ENCODE measurements at regions not wholly inside any gene's neighbourhood (a gene's known extent, or its start where the extent isn't known, plus 50 kb on each side); places are given as distances from the start of the nearest gene placed in this dataset.

- peak; percentile 75 for DNase-seq (ENCODE audit: low read depth)
Observed at GRCh38 chr3:102225407-102226132, 209.2 kb upstream of the ZPLD1 start.

GRCh38 chr3:102226463-102226862 lies 208.4 kb upstream of the ZPLD1 start:
- DNase-seq (ENCODE audit: low read depth): no peak

GRCh38 chr3:102229062-102229655 lies 205.7 kb upstream of the ZPLD1 start:
- DNase-seq (ENCODE audit: low read depth): peak; percentile 76

- no peak for DNase-seq (ENCODE audit: low read depth)
Observed at GRCh38 chr3:102230057-102230456, 204.8 kb upstream of the ZPLD1 start.

- peak; percentile 44 for DNase-seq (ENCODE audit: low read depth)
Observed at GRCh38 chr3:102233881-102234280, 200.9 kb upstream of the ZPLD1 start.

DNA sequence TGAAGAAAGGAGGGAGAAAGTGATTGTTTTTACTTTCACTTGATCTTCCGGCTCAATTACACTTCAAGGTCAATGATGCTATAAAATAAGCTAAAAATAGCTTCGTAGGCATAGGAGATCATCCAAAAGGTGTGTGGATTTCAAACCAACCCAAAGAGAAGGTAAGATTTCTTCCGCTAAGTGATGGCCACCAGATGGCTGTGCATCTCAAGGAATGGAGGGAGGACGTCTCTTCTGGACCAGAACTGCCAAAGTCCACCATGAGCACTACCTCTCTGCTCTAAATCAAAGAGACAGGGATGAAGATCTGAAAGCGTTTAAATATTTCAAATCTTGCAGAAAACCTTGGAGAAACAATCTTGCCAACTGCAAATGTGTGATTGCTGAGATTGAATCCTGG lies 199.1 kb upstream of the ZPLD1 start:
- peak; percentile 36 for DNase-seq (ENCODE audit: low read depth)

GRCh38 chr3:102237181-102237580 lies 197.6 kb upstream of the ZPLD1 start:
- DNase-seq (ENCODE audit: low read depth): no peak

- DNase-seq (ENCODE audit: low read depth): no peak
Observed at GRCh38 chr3:102237838-102238237, 197.0 kb upstream of the ZPLD1 start.

DNA sequence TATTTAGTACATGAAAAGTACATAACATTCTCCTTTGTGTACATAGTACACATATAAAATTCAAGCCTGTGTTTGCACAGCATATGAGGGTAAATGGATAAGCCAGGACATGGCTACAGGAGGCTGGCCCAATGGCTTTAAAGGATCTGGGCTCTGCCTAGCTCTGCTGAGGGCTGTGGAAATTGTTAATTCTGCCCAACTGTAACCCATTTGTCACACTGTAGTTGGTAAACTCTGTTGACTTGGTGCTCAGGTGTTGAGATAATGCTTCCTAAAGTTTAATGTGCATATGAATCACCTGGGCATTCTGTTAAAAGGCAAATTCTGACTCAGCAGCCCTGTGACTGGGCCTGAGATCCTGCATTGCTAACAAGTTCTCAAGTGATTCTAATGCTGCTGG lies 196.5 kb upstream of the ZPLD1 start:
- DNase-seq (ENCODE audit: low read depth): no peak

DNA sequence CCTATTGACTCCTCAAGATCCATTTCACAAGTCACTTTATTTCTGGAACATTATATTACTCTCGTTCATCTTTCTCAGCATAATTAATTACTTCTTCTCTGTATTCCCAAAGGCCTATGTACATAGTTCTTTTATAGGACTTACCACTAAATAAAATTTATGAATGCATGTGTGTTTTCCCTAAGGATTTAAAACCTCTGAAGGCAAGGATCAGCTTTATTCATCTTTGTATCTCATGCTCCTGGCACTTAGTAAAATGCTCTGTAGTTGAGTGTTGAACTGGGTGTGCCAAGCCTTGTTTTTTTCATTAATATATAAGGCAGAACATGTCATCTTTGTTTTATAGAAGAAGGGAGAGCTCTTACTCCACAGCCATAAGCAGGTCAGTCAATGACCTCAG lies 194.1 kb upstream of the ZPLD1 start:
- DNase-seq (ENCODE audit: low read depth): no peak

DNA sequence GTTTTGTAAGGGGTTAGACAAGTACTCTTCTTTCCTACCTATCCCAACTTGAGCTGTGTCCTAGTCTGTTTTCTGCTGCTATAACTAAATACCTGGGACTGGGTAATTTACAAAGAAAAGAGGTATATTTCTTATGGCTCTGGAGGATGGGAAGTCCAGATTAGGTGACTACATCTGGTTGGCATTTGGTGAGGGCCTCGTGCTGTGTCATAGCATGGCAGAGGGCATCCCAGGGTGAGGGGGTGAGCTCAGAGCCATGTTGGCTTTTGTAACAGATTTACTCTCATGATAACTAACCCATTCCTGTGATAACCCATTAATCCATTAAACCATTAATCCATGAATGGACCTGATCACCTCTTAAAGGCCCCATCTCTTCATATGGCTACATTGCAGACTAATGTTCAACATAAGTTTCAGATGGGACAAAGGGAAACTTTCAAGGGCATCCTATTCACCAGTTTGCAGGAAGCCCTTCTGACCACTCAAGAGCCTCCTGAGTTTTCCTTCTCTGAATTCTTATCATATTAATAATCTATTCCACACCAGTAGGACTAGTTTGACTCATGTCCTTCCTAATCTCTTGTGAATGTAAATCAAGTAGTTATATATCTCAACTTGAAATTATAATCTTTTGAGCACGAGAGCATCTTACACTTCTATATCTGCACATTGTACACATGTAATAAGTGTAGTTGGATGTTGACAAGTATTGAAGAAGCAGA lies 185.7 kb upstream of the ZPLD1 start:
- peak; percentile 28 for DNase-seq (ENCODE audit: low read depth)

DNA sequence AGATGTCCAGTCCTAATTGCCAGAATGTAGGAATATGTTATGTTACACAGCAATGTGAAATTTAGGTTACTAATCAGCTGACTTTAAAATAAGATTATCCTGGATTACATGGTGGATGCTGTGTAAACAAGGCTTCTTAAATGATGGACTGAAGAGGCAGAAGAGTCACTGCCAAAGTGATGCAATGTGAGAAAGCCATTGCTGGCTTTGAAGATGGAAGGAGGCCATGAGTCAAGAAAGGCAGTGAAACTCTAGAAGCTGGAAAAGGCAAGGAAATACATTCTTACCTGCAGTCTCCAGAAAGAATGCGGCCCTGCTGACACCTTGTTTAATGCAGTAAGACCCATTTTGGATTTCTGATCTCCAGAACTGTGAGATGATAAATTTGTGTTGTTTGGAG lies 179.1 kb upstream of the ZPLD1 start:
- no peak for DNase-seq (ENCODE audit: low read depth)

- no peak for DNase-seq (ENCODE audit: low read depth)
Observed at GRCh38 chr3:102258666-102259227, 176.1 kb upstream of the ZPLD1 start.

DNA sequence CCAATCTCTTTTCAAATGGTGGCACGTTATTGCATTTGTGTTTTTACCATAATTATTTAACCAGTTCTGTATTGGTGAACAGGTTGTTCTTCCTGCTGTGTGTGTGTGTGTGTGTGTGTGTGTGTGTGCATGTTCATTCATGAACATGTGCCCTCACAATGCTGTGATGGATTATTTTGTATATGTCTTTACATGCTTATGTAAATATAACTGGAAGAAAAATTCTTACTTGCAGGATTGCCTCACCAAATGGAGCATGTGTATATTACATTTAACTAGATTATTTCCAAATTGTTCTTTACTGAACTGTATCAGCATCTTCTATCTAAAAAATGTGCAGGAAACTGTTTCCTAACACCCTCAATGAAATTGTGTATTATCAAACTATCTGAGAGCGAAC lies 175.2 kb upstream of the ZPLD1 start:
- no peak for DNase-seq (ENCODE audit: low read depth)

DNA sequence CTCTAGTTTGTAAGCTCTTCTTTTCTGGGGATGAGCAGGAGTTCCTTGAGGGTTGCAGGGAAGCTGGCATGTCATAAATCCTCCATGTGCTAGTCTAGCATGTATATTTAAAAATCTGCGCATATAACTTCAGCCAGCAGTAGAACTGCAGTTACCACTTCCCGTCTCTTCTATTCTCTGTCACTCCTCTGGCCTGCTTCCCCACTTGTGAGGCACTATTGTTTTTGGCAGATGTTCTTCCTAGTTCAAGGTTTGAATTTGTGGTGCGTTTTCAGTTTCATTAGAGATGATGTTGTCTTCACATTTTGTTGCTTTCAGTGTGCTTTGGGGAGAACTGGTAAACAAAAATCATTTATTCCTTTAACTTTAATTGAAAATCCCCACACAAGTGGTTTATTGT lies 169.1 kb upstream of the ZPLD1 start:
- peak; percentile 32 for DNase-seq (ENCODE audit: low read depth)

- no peak for DNase-seq (ENCODE audit: low read depth)
Observed at GRCh38 chr3:102269406-102269805, 165.4 kb upstream of the ZPLD1 start.

DNA sequence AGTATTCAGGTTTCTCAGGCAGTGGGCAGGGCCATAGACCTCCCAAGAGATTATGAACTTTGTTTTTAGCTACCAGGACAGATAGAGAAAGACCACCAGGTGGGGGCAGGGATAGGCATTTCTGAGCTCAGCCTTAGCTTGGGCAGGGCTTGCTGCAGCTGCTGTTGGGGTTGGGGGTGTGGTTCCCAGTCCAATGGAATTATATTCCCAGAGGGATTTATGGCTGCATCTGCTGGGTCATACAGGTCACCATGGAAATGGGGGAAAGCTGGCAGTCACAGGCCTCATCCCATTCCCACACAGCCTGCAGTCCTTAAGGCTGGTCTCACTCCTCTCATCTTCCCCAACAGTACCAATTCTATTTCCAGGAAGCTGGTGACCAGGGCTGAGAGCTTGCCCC lies 144.6 kb upstream of the ZPLD1 start:
- peak; percentile 80 for DNase-seq (ENCODE audit: low read depth)

DNA sequence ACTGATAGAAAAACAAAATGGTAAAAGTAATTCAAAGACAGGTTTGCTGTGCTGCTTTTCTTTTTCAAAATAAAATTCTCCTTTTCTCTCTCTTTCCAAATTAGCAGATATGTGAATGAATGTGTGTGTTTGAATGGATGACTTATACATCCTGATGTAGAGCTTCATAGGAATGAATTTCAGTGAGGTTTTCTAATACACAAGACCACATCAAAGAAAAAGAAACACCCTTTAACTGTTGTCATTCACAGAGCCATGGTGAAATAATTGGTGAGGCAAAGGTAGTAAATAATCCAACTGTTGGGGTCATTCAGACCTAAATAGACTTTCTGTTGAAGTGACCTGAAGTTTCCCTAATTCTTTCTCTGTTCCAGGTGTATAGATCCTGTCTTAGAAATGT lies 139.1 kb upstream of the ZPLD1 start:
- DNase-seq (ENCODE audit: low read depth): no peak

DNA sequence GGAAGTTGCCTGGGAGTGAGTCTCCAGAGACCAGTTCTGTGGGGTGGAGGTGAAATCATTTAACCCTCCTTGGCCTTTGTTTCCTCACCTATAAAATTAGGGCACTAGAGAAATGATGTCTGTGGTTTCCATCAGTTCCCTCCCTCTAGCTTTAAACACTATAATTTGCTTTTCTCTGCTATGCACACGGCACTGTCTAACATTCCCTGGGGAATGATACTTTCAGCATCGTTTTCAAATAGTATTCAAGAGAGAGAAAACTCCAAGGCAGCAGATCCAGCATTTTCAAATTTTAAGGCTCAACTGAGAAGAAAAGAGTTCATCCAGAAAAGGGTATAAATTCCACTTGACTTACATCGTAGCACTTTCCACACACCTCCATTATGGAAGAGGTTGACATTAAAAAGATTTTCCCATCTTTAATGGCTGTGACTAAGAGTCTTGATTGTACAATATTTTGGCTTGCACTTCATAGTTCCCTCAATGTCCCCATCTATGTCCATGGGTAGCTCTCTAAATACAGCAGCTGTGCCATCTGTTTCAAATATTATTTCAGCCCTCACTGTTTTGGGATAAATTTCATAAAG lies 137.7 kb upstream of the ZPLD1 start:
- peak; percentile 24 for DNase-seq (ENCODE audit: low read depth)

- DNase-seq (ENCODE audit: low read depth): peak; percentile 49
Observed at GRCh38 chr3:102299125-102299877, 135.5 kb upstream of the ZPLD1 start.

DNA sequence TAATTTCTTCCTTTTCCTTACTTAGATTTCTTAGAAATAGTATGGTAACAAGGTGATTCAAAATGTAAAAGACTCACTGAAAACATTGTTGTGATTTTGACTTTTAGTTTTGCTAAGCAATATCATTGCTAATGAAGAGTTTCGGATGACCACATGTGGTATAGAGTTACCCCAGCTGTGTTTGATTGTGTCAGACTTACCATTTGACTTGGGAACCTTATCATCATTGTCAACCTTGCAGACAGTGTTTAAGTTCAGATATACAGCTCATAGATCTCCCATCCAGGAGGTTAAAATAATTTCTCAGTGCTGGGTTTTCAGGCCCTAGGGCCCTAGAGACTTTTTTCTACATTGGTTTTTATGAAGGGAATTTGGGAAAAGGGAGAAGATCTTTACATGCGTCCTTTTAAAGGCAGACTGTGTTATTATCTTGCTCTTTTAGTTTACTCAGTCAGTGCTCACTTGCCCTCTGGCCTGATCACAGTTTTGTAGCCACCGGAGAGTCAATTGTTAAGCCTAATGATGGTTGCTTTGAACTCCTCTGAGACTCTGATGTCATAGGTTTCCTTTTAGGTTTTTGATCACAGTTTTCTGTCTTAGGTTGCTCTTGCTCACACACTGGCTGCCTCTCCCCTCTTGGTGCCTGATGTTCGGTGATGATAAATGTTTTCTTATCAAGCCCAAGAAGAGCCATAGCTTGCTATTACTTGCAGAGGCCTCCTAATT lies 133.5 kb upstream of the ZPLD1 start:
- DNase-seq (ENCODE audit: low read depth): peak; percentile 45
